ENCODE measurements at regions not wholly inside any gene's neighbourhood (a gene's known extent, or its start where the extent isn't known, plus 50 kb on each side); places are given as distances from the start of the nearest gene placed in this dataset.

DNA sequence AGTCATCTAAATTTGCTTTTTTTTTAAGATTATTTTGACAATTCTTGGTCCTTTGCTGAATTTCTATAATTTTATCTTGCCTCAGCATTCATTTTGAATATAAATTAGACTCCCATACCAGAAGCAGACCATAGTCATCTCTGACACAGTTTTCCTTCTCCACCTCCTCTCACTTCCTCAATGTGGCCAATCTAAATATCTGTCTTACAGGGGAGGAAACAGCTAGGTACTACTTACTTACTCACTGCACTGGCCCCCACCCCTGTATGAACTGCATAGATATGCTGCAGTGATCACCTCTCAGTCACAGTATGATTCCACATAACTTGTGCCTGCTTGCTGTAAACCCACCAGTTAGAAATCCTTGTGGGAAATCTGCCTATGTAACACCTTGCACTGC is 665.6 kb downstream of the FGF9 start:
- no peak for TF ChIP-seq CTCF (IDR thresholded peaks at IDR 0.05)
- no peak for TF ChIP-seq POLR2A (IDR thresholded peaks at IDR 0.05)
